HUES64 (cell line): ENCODE measurements at regions not wholly inside any gene's neighbourhood (a gene's known extent, or its start where the extent isn't known, plus 50 kb on each side); places are given as distances from the start of the nearest gene placed in this dataset.

Experiments used
- H3K27ac ChIP-seq: 2 replicates; pipeline ENCODE4 v1.7.0; 2013; ENCODE audit warnings: low read depth, low read length, inconsistent platforms
- H3K27me3 ChIP-seq: 2 replicates; pipeline ENCODE4 v1.6.1; 2013; ENCODE audit warnings: mild to moderate bottlenecking, low read length; ENCODE audit not compliant: insufficient read depth
- H3K36me3 ChIP-seq: 2 replicates; pipeline ENCODE4 v1.6.1; 2013; ENCODE audit warnings: mild to moderate bottlenecking, low read length; ENCODE audit not compliant: insufficient read depth
- H3K4me1 ChIP-seq: 2 replicates; pipeline ENCODE4 v1.6.1; 2013; ENCODE audit warnings: mild to moderate bottlenecking, low read length, moderate library complexity; ENCODE audit not compliant: insufficient read depth
- H3K4me3 ChIP-seq: 2 replicates; pipeline ENCODE4 v1.5.1; 2013; ENCODE audit warnings: mild to moderate bottlenecking, low read length, moderate library complexity
- H3K9ac ChIP-seq: 2 replicates; pipeline ENCODE4 v1.6.1; 2013; ENCODE audit warnings: mild to moderate bottlenecking, low read depth, low read length
- H3K9me3 ChIP-seq: 2 replicates; pipeline ENCODE4 v1.6.1; 2013; ENCODE audit warnings: low read depth, low read length; ENCODE audit not compliant: insufficient read depth
- WGBS: fragments of 150-250, 120-280 bp; methylation state at CpG from one replicate; pipeline ENCODE4 v1.1.7; 2013; ENCODE audit warnings: missing lambda C conversion rate; 5-methylcytosine and 5-hydroxymethylcytosine counted together

GRCh38 chr4:114488301-114488982, 110.2 kb upstream of the UGT8 start:
- Histone ChIP-seq H3K36me3 (peaks cover 3% of the 10 kb centered on the region; the same call in 1 of the 2 replicates), H3K9me3 (peaks cover 9% of the 10 kb centered on the region), H3K27me3 (no peaks in the 10 kb centered on the region), H3K9ac (no peak overlapping the region), H3K4me3 (no peak overlapping the region), H3K4me1 (peaks cover 6% of the 10 kb centered on the region; the same call in 1 of the 2 replicates), H3K27ac (no peak overlapping the region)
- 100% methylated on average over 2 of the region's 3 CpGs for WGBS

- Histone ChIP-seq H3K9ac (peak overlapping the region; percentile 37; the same call in 1 of the 2 replicates), H3K4me3 (peak overlapping the region; percentile 33), H3K9me3 (peaks cover 12% of the 10 kb centered on the region), H3K27ac (peak overlapping the region; percentile 90), H3K27me3 (no peaks in the 10 kb centered on the region), H3K4me1 (peaks cover 25% of the 10 kb centered on the region), H3K36me3 (peaks cover 3% of the 10 kb centered on the region; the same call in 1 of the 2 replicates)
- 86% methylated on average over 1 of the region's 2 CpGs for WGBS
Measured at GRCh38 chr4:114494246-114494803, 104.3 kb upstream of the UGT8 start.

GRCh38 chr4:114495471-114495928, 103.1 kb upstream of the UGT8 start:
- Histone ChIP-seq H3K9me3 (peaks cover 12% of the 10 kb centered on the region), H3K4me3 (no peak overlapping the region), H3K27me3 (no peaks in the 10 kb centered on the region), H3K36me3 (peaks cover 3% of the 10 kb centered on the region; the same call in 1 of the 2 replicates), H3K27ac (peak overlapping the region; percentile 90), H3K4me1 (peaks cover 26% of the 10 kb centered on the region), H3K9ac (peak overlapping the region; percentile 59; the same call in 1 of the 2 replicates)
- 66% methylated on average over 8 of the region's 8 CpGs for WGBS

- Histone ChIP-seq H3K9me3 (peaks cover 12% of the 10 kb centered on the region), H3K27me3 (no peaks in the 10 kb centered on the region), H3K36me3 (peaks cover 3% of the 10 kb centered on the region; the same call in 1 of the 2 replicates), H3K4me3 (no peak overlapping the region), H3K27ac (0 out of 2 replicates have a peak overlapping the region, but pooled peaks have one; percentile 1), H3K4me1 (peaks cover 34% of the 10 kb centered on the region), H3K9ac (no peak overlapping the region)
Measured at GRCh38 chr4:114497116-114497515, 101.5 kb upstream of the UGT8 start.

GRCh38 chr4:114509340-114509739, 89.3 kb upstream of the UGT8 start:
- Histone ChIP-seq H3K27ac (no peak overlapping the region), H3K9me3 (no peaks in the 10 kb centered on the region), H3K27me3 (no peaks in the 10 kb centered on the region), H3K36me3 (no peaks in the 10 kb centered on the region), H3K4me3 (no peak overlapping the region), H3K9ac (no peak overlapping the region), H3K4me1 (peaks cover 6% of the 10 kb centered on the region; the same call in 1 of the 2 replicates)

- H3K4me1 ChIP-seq: peaks cover 6% of the 10 kb centered on the region; the same call in 1 of the 2 replicates
Measured at GRCh38 chr4:114512595-114513295, 85.9 kb upstream of the UGT8 start.

GRCh38 chr4:114519368-114519767, 79.2 kb upstream of the UGT8 start:
- Histone ChIP-seq H3K9ac (no peak overlapping the region), H3K36me3 (no peaks in the 10 kb centered on the region), H3K9me3 (peaks cover 19% of the 10 kb centered on the region), H3K4me1 (no peaks in the 10 kb centered on the region), H3K27me3 (no peaks in the 10 kb centered on the region), H3K27ac (no peak overlapping the region), H3K4me3 (no peak overlapping the region)
- WGBS: 71% methylated on average over 1 of the region's 2 CpGs

More at GRCh38 chr4:114512595-114513295, 85.9 kb upstream of the UGT8 start:
- no peak overlapping the region for H3K9ac ChIP-seq
- H3K9me3 ChIP-seq: 0 out of 2 replicates have a peak, but pooled peaks cover 8% of the 10 kb centered on the region
- 94% methylated on average over 3 of the region's 3 CpGs for WGBS
- no peak overlapping the region for H3K27ac ChIP-seq
- H3K36me3 ChIP-seq: no peaks in the 10 kb centered on the region
- no peaks in the 10 kb centered on the region for H3K27me3 ChIP-seq
- H3K4me3 ChIP-seq: no peak overlapping the region

GRCh38 chr4:114527170-114527569, 71.4 kb upstream of the UGT8 start:
- Histone ChIP-seq H3K9ac (no peak overlapping the region), H3K27me3 (no peaks in the 10 kb centered on the region), H3K36me3 (no peaks in the 10 kb centered on the region), H3K27ac (no peak overlapping the region), H3K4me1 (no peaks in the 10 kb centered on the region), H3K9me3 (peaks cover 4% of the 10 kb centered on the region), H3K4me3 (no peak overlapping the region)
- WGBS: 91% methylated on average over 1 of the region's 1 CpG

GRCh38 chr4:114527637-114528036, 71.0 kb upstream of the UGT8 start:
- Histone ChIP-seq H3K4me3 (no peak overlapping the region), H3K36me3 (no peaks in the 10 kb centered on the region), H3K9me3 (peaks cover 4% of the 10 kb centered on the region), H3K9ac (no peak overlapping the region), H3K27me3 (no peaks in the 10 kb centered on the region), H3K4me1 (no peaks in the 10 kb centered on the region), H3K27ac (no peak overlapping the region)
- WGBS: 91% methylated on average over 2 of the region's 2 CpGs

- no peaks in the 10 kb centered on the region for H3K9me3 ChIP-seq
- H3K9ac ChIP-seq: no peak overlapping the region
- H3K27ac ChIP-seq: no peak overlapping the region
- no peaks in the 10 kb centered on the region for H3K4me1 ChIP-seq
- H3K4me3 ChIP-seq: no peak overlapping the region
- WGBS: 84% methylated on average over 1 of the region's 1 CpG
- H3K27me3 ChIP-seq: no peaks in the 10 kb centered on the region
- H3K36me3 ChIP-seq: no peaks in the 10 kb centered on the region
Measured at GRCh38 chr4:114535725-114536124, 62.9 kb upstream of the UGT8 start.

GRCh38 chr4:114537352-114537751, 61.3 kb upstream of the UGT8 start:
- WGBS: 95% methylated on average over 3 of the region's 3 CpGs
- H3K9ac ChIP-seq: no peak overlapping the region
- H3K27ac ChIP-seq: no peak overlapping the region
- H3K27me3 ChIP-seq: no peaks in the 10 kb centered on the region
- H3K4me1 ChIP-seq: no peaks in the 10 kb centered on the region
- no peak overlapping the region for H3K4me3 ChIP-seq
- H3K36me3 ChIP-seq: no peaks in the 10 kb centered on the region
- H3K9me3 ChIP-seq: no peaks in the 10 kb centered on the region
